GM21367 (cell line): ENCODE measurements at regions not wholly inside any gene's neighbourhood (a gene's known extent, or its start where the extent isn't known, plus 50 kb on each side); places are given as distances from the start of the nearest gene placed in this dataset.
"Not testable (repeated sequence)": the region's sequence is repeated elsewhere in the genome, so short reads cannot be mapped to it uniquely, and the experiment has no call there.

Experiments used
- ATAC-seq: cut with Tn5 transposase; IDR thresholded peaks from one replicate; pipeline ENCODE4 v1.9.1; 2021; ENCODE audit not compliant: unreplicated experiment

GRCh38 chr5:68027519-68027918, 188.0 kb upstream of the PIK3R1 start:
- no peak for ATAC-seq

- ATAC-seq, result no peak
Observed at GRCh38 chr5:68026092-68026885, 189.3 kb upstream of the PIK3R1 start.

DNA sequence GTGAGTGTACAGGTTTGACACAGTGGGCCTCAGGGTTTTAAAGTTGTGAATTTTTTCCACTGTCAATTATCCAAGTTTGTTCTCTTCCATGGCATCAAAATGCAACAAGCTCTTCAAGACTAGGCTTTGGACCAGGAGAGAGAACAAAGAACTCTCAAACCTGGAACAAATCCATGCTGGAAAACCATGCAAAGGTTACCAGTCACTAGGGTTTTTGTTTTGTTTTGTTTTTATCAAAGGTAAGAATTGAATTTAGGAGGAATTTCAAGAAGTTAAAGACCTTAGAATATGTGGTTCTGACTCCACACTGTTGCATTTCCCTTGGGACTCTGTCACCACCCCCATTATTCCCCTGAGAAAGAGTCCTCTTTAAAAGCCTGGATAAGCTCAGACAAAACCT, 191.1 kb upstream of the PIK3R1 start:
- ATAC-seq, result no peak

DNA sequence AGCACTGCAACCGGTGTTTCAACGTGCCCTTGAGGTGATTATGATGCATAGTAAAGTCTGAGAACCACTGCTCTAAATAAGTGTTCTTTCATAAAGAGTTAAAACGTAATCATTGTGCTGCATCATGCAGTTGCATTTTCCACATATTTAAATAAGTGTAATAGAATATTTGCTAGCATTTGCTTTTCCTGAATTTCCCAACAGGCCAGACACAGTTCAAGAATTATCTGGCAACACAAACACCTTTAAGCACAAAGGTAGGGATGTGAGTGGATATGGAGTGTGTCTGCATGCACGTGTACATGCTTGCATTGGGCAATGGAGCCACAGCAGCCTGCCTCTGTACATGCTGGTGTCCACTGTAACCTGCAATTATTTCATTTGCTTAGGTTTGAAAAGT, 193.6 kb upstream of the PIK3R1 start:
- ATAC-seq, result no peak

GRCh38 chr5:68021227-68021626, 194.3 kb upstream of the PIK3R1 start:
- no peak for ATAC-seq

- ATAC-seq, result not testable (repeated sequence)
Observed at GRCh38 chr5:68020461-68020969, 195.0 kb upstream of the PIK3R1 start.

GRCh38 chr5:68015381-68016302, 199.9 kb upstream of the PIK3R1 start:
- ATAC-seq, result no peak

DNA sequence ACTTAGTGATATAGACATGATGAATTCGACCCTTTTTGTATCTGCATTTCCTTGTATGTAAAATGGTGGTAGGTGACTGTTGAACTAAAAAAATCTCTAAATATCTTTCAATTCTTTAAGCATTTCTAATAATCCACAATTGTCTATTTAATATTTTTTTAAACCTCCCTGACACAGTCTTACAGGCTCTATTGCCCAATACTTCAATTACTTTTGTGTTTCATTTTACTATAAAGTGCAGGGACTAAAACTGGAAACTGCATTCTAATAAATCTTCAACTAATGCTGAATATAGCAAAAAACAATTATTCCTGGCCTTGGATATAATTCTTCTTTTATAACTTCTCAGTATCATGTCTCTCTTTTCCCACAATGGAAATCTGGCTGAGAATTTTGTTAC, 202.7 kb upstream of the PIK3R1 start:
- no peak for ATAC-seq

DNA sequence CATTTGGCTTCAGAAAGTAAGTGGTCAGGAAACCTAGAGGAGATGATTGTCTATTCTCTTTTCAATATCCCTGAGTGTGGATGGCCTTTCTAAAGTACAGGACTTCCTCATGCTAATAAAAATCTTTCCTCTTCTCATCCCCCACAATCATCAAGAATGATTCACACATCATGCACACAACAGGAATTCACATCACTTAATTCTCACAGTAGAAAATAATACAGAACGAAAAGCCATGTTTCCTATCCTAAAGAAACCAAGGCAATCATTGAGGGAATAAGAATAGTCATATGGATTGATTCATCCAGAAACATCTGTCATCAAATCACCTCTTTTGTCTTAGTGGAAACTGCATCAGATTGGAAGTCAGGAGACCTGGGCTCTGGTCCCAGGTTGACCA, 203.1 kb upstream of the PIK3R1 start:
- ATAC-seq, result no peak

GRCh38 chr5:68011801-68012200, 203.8 kb upstream of the PIK3R1 start:
- no peak for ATAC-seq

GRCh38 chr5:68011259-68011760, 204.2 kb upstream of the PIK3R1 start:
- ATAC-seq, result no peak

DNA sequence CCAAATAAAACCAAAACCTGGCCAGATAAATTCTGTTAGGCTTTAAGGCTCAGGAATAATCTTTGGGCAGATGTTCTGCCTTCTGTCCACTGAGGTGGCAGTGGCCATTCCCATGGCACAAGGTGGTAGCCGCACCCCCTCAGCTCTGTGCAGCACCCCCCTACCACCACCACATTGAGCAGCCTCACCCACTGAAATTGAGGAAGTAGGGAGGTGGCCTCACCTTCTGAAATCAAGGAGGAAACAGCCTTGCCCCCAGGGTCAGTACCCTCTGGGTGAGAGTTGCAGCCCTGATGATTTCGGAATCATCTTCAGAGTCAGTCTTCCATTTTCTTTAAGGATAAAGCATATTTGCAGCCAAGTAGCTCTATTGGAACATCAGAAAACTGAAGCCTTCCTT, 204.8 kb upstream of the PIK3R1 start:
- ATAC-seq, result no peak

DNA sequence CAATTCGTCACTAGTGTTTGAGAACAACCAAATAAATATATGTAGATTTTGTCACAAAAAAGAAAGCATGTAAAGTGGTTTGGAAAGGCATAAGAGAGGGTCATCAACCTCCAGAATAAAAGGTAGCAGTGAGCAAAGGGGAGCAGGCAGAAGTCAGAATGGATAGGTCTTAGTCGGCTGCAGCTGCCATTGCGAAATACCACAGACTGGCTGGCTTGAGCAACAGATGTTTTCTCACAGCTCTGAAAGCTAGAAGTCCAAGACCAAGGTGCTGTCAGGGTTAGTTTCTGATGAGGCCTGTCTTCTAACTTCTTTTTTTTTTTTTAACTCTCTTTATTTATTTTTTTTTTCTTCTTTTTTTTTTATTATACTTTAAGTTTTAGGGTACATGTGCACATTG, 208.1 kb upstream of the PIK3R1 start:
- no peak for ATAC-seq

DNA sequence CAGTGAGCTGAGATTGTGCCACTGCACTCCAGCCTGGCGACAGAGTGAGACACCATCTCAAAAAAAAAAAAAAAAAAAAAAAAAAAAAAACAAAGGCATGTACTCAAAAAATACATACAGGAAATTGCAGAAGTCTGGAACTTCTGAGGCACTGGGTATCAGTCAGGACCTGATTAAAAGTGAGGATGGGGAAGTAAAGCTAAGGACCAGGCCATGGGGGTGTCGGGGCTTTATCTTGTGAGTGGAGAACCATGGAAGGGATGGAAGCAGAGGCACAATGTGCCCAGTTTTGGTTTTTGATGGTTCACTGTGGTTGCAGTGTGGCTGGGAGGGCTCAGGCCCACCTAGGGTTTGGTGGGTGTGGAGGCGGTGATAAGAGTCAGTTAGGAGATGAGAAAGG, 212.7 kb upstream of the PIK3R1 start:
- ATAC-seq, result no peak

DNA sequence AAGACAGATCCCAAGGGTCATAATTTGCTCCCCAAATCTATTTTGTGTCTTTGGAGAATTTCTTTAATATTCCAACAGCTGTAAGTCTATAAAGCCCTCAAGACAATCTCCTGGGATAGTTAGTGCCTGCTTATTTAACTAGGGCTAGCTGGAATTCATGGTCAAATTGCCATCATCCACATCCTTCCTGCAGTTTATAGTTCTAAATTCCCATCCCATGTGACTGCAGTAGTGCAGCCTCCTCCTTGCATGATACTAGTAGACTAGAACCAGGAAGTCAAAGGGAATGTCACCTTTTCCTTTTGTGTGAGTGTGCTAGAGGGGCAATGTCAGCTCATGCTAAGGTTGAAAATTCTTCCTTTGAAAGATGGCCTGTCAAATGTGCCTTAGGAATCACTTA, 214.8 kb upstream of the PIK3R1 start:
- ATAC-seq, result no peak

GRCh38 chr5:67999391-67999790, 216.2 kb upstream of the PIK3R1 start:
- no peak for ATAC-seq

GRCh38 chr5:67998709-67999261, 216.8 kb upstream of the PIK3R1 start:
- no peak for ATAC-seq

DNA sequence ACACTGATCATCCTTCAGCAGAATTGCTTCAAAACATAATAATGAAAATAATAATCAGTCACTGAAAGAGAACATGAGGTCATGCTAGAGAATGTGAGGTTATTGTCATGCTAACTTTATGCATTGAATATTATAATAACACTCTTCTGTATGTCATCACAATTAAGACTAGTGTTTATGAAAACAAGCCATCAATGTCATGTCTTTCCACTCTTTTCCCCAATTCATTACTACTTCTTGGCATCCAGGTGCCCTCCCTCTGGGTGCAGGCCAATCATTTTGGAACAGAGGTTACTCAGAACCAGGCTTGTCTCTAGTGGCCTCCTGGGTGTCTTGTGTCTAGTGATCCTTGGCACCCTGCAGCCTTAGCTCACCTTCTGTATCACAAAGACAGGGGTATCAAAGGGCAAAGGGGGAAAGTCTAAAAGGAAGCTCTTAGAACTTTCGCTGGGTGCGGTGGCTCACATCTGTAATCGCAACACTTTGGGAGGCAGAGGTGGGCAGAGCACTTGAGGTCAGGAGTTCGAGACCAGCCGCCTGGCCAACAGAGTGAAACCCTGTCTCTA, 217.6 kb upstream of the PIK3R1 start:
- ATAC-seq, result no peak

DNA sequence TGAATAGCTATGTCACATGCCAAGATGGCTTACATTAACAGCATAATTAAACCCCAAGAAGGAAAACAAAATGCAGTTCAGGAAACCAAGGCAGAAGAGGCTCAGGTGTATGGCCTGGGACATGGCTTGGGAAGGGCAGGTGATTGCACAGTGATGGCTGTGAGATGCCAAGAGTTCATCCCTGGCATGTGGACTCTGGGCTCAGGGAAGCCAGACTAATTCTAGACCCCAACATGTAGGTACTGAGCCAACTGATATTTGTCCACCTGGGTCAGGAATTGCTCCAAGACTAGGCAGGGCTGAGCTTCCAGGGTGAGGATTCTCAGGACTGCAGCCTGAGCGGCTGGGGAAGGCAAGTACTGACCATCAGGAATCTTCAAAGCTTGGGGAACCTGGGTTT, 218.4 kb upstream of the PIK3R1 start:
- ATAC-seq, result no peak

- ATAC-seq, result no peak
Observed at GRCh38 chr5:67996596-67996995, 219.0 kb upstream of the PIK3R1 start.

- no peak for ATAC-seq
Observed at GRCh38 chr5:67992923-67993322, 222.6 kb upstream of the PIK3R1 start.
